Ramos (cell line): ENCODE measurements at regions not wholly inside any gene's neighbourhood (a gene's known extent, or its start where the extent isn't known, plus 50 kb on each side); places are given as distances from the start of the nearest gene placed in this dataset.

Experiments
- in situ Hi-C: fragments of 300-500 bp; cut with MboI; formaldehyde crosslinking; loops from one replicate; pipeline ENCODE4 v1.14.3; 2022; ENCODE audit warnings: low sequenced_read_pairs; ENCODE audit not compliant: unreplicated experiment

GRCh38 chr4:24704149-24704548, 91.2 kb upstream of the SOD3 start:
- in situ Hi-C loops: no loop called here

GRCh38 chr4:24705016-24705753, 90.2 kb upstream of the SOD3 start:
- in situ Hi-C loops: no loop called here

GRCh38 chr4:24713604-24714003, 81.8 kb upstream of the SOD3 start:
- in situ Hi-C loops: no loop called here

- in situ Hi-C loops: no loop called here
Observed at GRCh38 chr4:24719615-24720014, 75.8 kb upstream of the SOD3 start.

DNA sequence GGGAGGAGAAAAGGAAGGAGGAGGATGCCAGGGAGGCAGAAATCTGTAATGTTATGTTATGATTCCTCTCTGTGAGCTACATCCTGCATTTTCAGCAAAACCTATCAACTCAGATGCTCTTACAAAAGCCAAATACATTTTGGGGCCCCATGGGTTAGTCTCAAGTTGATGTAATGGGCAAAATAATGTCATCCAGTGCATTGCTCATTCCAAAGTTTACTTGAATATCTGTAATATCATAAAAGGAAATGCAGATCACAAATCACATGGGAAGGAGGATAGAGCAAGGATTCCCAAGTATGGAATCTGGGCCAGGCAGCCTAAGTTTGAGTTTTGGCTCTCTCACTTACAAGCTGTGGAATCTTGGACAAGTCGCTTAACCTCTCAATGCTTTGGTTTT, 74.9 kb upstream of the SOD3 start:
- in situ Hi-C loops: no loop called here

- in situ Hi-C loops: no loop called here
Observed at GRCh38 chr4:24720979-24721378, 74.4 kb upstream of the SOD3 start.

- in situ Hi-C loops: no loop called here
Observed at GRCh38 chr4:24722026-24722568, 73.3 kb upstream of the SOD3 start.

DNA sequence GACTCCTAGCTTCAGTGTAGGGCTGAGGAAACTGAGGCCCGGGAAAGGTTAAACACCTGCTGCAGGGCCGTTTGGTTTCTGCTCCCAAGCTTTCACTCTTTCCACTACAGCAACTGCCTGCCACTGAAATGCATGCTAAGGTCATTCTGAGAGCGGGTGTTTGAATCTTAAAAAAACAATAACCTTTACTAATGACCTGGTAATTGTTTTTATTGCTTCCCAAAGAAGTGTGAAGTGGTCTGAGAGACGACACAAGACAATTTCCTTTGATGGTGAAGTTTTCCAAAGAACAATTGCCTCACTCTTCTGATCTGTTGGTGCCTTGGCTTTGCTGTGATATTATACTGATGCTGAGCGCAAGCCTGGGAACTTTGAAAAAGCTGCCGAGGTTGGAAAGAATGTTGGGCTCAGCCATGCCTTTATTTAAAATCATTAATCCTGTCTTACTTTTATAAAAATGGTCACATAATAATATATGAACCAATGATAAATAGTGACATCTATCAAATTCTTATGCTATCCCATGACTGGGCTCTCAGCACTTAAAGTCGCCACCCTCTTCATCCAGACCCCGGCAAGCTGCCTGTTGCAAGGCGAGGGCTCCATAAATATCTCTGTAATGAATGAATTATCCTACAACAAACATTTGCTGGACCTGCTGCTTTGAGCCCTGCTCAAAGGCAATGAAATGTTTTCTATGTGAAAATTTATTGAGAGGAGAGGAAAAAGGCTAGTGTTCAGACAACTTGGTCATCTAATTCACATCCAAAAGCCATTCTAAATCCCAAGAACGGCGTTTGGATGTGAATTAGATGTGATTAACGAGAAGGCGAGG, 67.8 kb upstream of the SOD3 start:
- in situ Hi-C loops: no loop called here

- in situ Hi-C loops: no loop called here
Observed at GRCh38 chr4:24729119-24729730, 66.1 kb upstream of the SOD3 start.

GRCh38 chr4:24730256-24731001, 64.9 kb upstream of the SOD3 start:
- in situ Hi-C loops: no loop called here

DNA sequence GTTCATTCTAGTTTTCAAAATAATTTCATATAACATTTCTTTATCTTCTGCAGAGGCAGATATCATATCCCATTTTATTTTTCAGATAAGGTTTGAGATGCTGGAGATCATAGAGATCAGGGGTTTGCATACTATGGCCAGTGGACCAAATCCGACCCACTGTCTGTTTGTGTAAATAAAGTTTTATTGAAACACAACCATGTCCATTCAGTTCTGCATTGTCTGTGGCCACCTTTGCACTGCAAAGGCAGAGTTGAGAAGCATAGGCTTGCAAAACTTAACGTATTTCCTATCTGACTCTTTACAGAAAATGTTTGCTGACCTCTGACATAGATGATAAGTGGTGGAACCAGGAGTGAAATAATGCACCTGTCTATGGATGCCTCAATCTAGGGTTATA, 63.9 kb upstream of the SOD3 start:
- in situ Hi-C loops: no loop called here

GRCh38 chr4:24734511-24734910, 60.9 kb upstream of the SOD3 start:
- in situ Hi-C loops: no loop called here

GRCh38 chr4:24736066-24736465, 59.3 kb upstream of the SOD3 start:
- in situ Hi-C loops: no loop called here

GRCh38 chr4:24741910-24742309, 53.5 kb upstream of the SOD3 start:
- in situ Hi-C loops: no loop called here

DNA sequence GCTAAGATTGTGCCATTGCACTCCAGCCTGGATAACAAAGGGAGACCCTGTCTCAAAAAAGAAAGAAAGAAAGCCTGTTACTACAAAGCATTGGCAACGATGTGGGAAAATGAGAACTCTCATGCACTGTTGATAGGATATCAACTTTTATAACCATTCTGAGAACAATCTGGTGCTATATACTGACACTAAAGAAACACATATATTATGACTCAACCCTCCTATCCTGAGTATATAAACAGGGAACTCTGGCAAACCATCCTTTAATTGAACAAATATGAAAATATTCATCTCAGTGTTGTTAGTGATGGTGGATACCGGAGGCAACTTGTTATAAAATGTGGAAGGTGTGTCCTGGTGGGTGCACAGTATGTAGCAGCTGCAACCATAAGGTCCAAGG, 53.0 kb upstream of the SOD3 start:
- in situ Hi-C loops: no loop called here

GRCh38 chr4:24742773-24743172, 52.6 kb upstream of the SOD3 start:
- in situ Hi-C loops: no loop called here

DNA sequence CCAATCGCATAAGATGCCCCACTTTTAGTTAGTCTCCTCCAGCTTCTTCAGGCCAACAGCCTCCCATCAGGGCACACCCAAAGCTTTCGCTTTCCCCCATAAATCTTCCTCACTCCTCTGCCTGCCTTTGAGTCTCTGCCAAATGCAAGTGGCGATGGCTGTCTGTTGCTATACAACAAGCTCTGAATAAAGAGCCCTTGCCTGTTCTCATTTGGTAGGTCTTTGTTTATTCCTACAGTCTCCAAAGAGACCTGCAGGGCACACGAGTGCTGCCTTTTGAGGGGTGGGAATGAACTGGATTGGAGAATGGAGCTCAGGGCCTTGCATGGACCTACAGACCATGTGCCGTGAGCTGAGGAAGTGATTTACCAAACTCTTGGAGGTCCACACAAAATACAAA, 52.2 kb upstream of the SOD3 start:
- in situ Hi-C loops: no loop called here

DNA sequence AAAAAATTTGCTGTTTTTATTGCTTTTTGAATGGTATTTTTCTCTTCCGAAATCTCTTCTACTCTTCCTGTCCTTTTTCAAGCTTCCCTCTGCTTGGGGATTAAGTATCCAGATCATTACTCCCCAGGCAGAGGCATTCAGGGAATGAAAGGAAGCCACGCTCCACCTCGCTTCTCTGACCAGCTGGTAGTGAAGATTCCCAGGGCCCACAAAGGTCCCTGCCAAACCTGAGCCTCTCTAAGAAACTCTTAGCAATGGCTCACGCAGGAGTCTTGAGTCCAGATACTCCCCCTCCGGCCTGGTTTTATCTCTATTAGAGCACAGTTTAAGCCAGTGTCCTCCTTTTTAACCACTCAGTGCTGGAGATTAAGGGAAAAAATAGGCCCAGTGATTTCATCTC, 51.4 kb upstream of the SOD3 start:
- in situ Hi-C loops: no loop called here

DNA sequence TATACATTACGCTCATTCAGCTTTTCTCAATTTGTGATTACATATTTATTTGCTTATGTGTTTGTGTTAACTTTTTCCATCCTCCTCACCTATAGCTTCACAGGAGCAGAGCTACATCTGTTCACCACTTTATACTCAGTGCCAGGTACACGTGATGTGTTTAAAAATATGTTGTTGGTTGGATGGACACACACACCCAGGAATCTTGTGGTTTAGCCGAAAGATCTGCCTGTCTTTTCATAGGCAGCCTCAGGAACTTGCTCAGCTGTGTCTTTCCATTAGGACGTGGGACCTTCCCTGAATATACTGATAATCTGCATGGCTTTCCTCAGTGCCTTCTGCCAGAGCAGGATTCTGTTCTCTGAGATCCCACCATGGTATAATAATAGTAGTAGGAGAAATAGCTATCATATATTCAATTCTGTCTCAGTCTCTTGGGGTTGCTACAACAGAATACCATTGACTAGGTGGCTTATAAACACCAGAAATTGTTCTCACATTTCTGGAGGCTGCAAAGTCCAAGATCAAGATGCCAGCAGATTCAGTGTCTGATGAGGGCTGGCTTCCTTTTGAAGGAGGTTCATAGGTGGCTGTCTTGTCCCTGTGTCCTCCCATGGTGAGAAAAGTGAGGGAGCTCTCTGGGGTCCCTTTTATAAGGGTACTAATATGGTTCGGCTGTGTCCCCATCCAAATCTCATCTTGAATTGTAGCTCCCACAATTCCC, 50.0 kb upstream of the SOD3 start:
- in situ Hi-C loops: no loop called here
